ENCODE measurements at regions not wholly inside any gene's neighbourhood (a gene's known extent, or its start where the extent isn't known, plus 50 kb on each side); places are given as distances from the start of the nearest gene placed in this dataset.

DNA sequence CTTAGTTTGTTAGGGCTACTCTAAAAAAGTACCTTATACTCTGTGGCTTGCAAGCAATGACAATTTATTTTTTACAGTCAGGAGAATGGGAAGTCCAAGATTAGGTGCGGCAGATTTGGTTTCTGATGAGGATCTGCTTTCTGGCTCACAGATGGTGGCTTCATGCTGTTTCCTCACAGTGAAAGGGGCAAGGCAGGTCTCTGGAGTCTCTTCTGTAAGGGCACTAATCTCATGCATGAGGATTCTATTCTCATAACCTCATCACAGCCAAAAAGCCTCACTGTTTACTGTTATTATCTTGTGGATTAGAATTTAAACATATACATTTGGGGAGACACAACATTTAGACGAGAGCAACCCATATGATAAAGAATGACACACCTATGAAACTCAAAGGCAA is 1957.4 kb upstream of the SEL1L start:
- H3K9me3 ChIP-seq (ENCODE audit: low read length): no peaks in the 10 kb centered on the region
- no peak overlapping the region for H3K27ac ChIP-seq (ENCODE audit: low read length)
- H4K20me1 ChIP-seq (ENCODE audit: insufficient read depth): no peaks in the 10 kb centered on the region
- no peak overlapping the region for H3K4me2 ChIP-seq (ENCODE audit: low read length)
- H3K9me2 ChIP-seq (ENCODE audit: insufficient read depth, low read length): no peaks in the 10 kb centered on the region
- H3F3A ChIP-seq (ENCODE audit: insufficient read depth, low read length, poor library complexity, severe bottlenecking): no peaks in the 10 kb centered on the region
- H3K9ac ChIP-seq (ENCODE audit: low read length): no peak overlapping the region
- no peak overlapping the region for H3K4me3 ChIP-seq (ENCODE audit: low read length)
- no peaks in the 10 kb centered on the region for H3K36me3 ChIP-seq (ENCODE audit: insufficient read depth, low read length)
- TF ChIP-seq SMC3 (conservative IDR thresholded peaks at IDR 0.05; ENCODE audit: poor library complexity): no peak
- TF ChIP-seq EP300 (conservative IDR thresholded peaks at IDR 0.05; ENCODE audit: poor library complexity, severe bottlenecking): no peak
- TF ChIP-seq, protein P1, sequence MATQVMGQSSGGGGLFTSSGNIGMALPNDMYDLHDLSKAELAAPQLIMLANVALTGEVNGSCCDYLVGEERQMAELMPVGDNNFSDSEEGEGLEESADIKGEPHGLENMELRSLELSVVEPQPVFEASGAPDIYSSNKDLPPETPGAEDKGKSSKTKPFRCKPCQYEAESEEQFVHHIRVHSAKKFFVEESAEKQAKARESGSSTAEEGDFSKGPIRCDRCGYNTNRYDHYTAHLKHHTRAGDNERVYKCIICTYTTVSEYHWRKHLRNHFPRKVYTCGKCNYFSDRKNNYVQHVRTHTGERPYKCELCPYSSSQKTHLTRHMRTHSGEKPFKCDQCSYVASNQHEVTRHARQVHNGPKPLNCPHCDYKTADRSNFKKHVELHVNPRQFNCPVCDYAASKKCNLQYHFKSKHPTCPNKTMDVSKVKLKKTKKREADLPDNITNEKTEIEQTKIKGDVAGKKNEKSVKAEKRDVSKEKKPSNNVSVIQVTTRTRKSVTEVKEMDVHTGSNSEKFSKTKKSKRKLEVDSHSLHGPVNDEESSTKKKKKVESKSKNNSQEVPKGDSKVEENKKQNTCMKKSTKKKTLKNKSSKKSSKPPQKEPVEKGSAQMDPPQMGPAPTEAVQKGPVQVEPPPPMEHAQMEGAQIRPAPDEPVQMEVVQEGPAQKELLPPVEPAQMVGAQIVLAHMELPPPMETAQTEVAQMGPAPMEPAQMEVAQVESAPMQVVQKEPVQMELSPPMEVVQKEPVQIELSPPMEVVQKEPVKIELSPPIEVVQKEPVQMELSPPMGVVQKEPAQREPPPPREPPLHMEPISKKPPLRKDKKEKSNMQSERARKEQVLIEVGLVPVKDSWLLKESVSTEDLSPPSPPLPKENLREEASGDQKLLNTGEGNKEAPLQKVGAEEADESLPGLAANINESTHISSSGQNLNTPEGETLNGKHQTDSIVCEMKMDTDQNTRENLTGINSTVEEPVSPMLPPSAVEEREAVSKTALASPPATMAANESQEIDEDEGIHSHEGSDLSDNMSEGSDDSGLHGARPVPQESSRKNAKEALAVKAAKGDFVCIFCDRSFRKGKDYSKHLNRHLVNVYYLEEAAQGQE (IDR thresholded peaks at IDR 0.05; ENCODE audit: borderline replicate concordance): no peak
- TF ChIP-seq EZH2 (IDR thresholded peaks at IDR 0.05; ENCODE audit: borderline replicate concordance, insufficient read depth, low read length, poor library complexity, severe bottlenecking): no peak
- TF ChIP-seq TAF1 (IDR thresholded peaks at IDR 0.05; ENCODE audit: low read depth): no peak
- no peak for TF ChIP-seq RAD21 (conservative IDR thresholded peaks at IDR 0.05)
- no peak for TF ChIP-seq POLR2AphosphoS5 (IDR thresholded peaks at IDR 0.05)
- TF ChIP-seq, protein P2, sequence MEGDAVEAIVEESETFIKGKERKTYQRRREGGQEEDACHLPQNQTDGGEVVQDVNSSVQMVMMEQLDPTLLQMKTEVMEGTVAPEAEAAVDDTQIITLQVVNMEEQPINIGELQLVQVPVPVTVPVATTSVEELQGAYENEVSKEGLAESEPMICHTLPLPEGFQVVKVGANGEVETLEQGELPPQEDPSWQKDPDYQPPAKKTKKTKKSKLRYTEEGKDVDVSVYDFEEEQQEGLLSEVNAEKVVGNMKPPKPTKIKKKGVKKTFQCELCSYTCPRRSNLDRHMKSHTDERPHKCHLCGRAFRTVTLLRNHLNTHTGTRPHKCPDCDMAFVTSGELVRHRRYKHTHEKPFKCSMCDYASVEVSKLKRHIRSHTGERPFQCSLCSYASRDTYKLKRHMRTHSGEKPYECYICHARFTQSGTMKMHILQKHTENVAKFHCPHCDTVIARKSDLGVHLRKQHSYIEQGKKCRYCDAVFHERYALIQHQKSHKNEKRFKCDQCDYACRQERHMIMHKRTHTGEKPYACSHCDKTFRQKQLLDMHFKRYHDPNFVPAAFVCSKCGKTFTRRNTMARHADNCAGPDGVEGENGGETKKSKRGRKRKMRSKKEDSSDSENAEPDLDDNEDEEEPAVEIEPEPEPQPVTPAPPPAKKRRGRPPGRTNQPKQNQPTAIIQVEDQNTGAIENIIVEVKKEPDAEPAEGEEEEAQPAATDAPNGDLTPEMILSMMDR (IDR thresholded peaks at IDR 0.05; ENCODE audit: poor library complexity, severe bottlenecking): no peak
- no peak for TF ChIP-seq MXI1 (conservative IDR thresholded peaks at IDR 0.05; ENCODE audit: poor library complexity, severe bottlenecking)
- H2AFZ ChIP-seq (ENCODE audit: low read depth, low read length): no peak overlapping the region
- no peaks in the 10 kb centered on the region for H3K79me2 ChIP-seq (replicated peaks; ENCODE audit: insufficient read depth, low read length)
- no peaks in the 10 kb centered on the region for H3K27me3 ChIP-seq (ENCODE audit: insufficient read depth, low read depth, low read length)

DNA sequence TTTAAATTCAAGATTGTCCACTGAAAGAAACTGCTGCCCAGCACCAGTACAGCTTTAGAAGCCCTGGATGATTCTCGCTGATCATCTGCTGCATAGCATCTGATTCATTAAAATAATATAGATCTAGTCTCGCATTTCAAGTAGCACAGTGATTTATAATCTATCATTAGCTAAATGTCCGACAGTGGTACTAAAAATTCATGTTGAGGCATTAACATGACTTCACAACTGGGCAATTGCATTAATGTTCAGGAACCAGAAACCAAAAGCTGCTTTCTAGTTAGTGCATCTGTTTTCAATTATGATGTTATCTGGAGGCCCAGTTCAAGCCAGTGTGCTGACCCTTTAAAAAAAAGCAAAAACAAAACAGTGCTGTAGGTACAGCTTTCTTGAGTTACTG is 1987.2 kb upstream of the SEL1L start:
- Histone ChIP-seq H3K9me2 (ENCODE audit: insufficient read depth, low read length) (no peaks in the 10 kb centered on the region), H3K79me2 (replicated peaks; ENCODE audit: insufficient read depth, low read length) (no peaks in the 10 kb centered on the region), H4K20me1 (ENCODE audit: insufficient read depth) (no peaks in the 10 kb centered on the region), H3K4me2 (ENCODE audit: low read length) (no peak overlapping the region), H3F3A (ENCODE audit: insufficient read depth, low read length, poor library complexity, severe bottlenecking) (no peaks in the 10 kb centered on the region), H3K27ac (ENCODE audit: low read length) (no peak overlapping the region), H2AFZ (ENCODE audit: low read depth, low read length) (no peak overlapping the region), H3K4me3 (ENCODE audit: low read length) (no peak overlapping the region), H3K27me3 (ENCODE audit: insufficient read depth, low read depth, low read length) (no peaks in the 10 kb centered on the region), H3K36me3 (ENCODE audit: insufficient read depth, low read length) (no peaks in the 10 kb centered on the region), H3K9me3 (ENCODE audit: low read length) (no peaks in the 10 kb centered on the region), H3K9ac (ENCODE audit: low read length) (no peak overlapping the region)
- TF ChIP-seq RAD21 (conservative IDR thresholded peaks at IDR 0.05) (no peak), SMC3 (conservative IDR thresholded peaks at IDR 0.05; ENCODE audit: poor library complexity) (no peak), EP300 (conservative IDR thresholded peaks at IDR 0.05; ENCODE audit: poor library complexity, severe bottlenecking) (no peak)
- TF ChIP-seq, protein P1 (IDR thresholded peaks at IDR 0.05; ENCODE audit: borderline replicate concordance): no peak
